NB4 (cell line): ENCODE measurements at regions not wholly inside any gene's neighbourhood (a gene's known extent, or its start where the extent isn't known, plus 50 kb on each side); places are given as distances from the start of the nearest gene placed in this dataset.

Source experiments
- DNase-seq: peaks from one replicate; pipeline ENCODE4 v3.0.0; 2010; ENCODE audit warnings: low read depth
- H3K4me3 ChIP-seq: one replicate; pipeline ENCODE4 v1.5.1; 2011; ENCODE audit warnings: mild to moderate bottlenecking, low read depth, low read length, moderate library complexity
- CTCF ChIP-seq: IDR thresholded peaks from one replicate; pipeline ENCODE4 v1.5.1; 2012; ENCODE audit warnings: low read depth, low read length
- MAX ChIP-seq: IDR thresholded peaks from 2 replicates; pipeline ENCODE4 v1.6.1; 2011; ENCODE audit warnings: low read depth, low read length
- MYC ChIP-seq: IDR thresholded peaks from 2 replicates; pipeline ENCODE4 v1.6.1; 2011; ENCODE audit warnings: low read depth, low read length
- POLR2A ChIP-seq: IDR thresholded peaks from 2 replicates; pipeline ENCODE4 v1.6.1; 2011; ENCODE audit warnings: mild to moderate bottlenecking; ENCODE audit not compliant: insufficient read length; ENCODE audit errors: extremely low read depth

GRCh38 chr13:56923626-56924140, 217.0 kb upstream of the PRR20A start:
- TF ChIP-seq CTCF (no peak), MYC (no peak), POLR2A (no peak), MAX (no peak)
- no peak overlapping the region for H3K4me3 ChIP-seq
- DNase-seq = no peak

GRCh38 chr13:56924401-56924800, 216.3 kb upstream of the PRR20A start:
- no peak overlapping the region for H3K4me3 ChIP-seq
- TF ChIP-seq POLR2A = no peak
- TF ChIP-seq MAX = no peak
- TF ChIP-seq CTCF = no peak
- TF ChIP-seq MYC = no peak
- no peak for DNase-seq

- no peak overlapping the region for H3K4me3 ChIP-seq
- TF ChIP-seq MAX (no peak), POLR2A (no peak), CTCF (no peak), MYC (no peak)
- no peak for DNase-seq
Measured at GRCh38 chr13:56932104-56932503, 208.6 kb upstream of the PRR20A start.

GRCh38 chr13:56953965-56954364, 186.8 kb upstream of the PRR20A start:
- DNase-seq = no peak
- TF ChIP-seq POLR2A (no peak), CTCF (no peak), MAX (no peak), MYC (no peak)
- H3K4me3 ChIP-seq = no peak overlapping the region

GRCh38 chr13:56975647-56976046, 165.1 kb upstream of the PRR20A start:
- no peak for DNase-seq
- H3K4me3 ChIP-seq = no peak overlapping the region
- no peak for TF ChIP-seq MYC
- TF ChIP-seq POLR2A = no peak
- TF ChIP-seq CTCF = no peak

- no peak overlapping the region for H3K4me3 ChIP-seq
- no peak for DNase-seq
- TF ChIP-seq CTCF (no peak), POLR2A (no peak), MYC (no peak), MAX (no peak)
Measured at GRCh38 chr13:56980856-56981255, 159.9 kb upstream of the PRR20A start.
